GM18867 (cell line): ENCODE measurements at regions not wholly inside any gene's neighbourhood (a gene's known extent, or its start where the extent isn't known, plus 50 kb on each side); places are given as distances from the start of the nearest gene placed in this dataset.

Experiments
- ATAC-seq: cut with Tn5 transposase; IDR thresholded peaks from one replicate; pipeline ENCODE4 v1.9.1; 2021; ENCODE audit warnings: mild to moderate bottlenecking, moderate library complexity; ENCODE audit not compliant: unreplicated experiment

DNA sequence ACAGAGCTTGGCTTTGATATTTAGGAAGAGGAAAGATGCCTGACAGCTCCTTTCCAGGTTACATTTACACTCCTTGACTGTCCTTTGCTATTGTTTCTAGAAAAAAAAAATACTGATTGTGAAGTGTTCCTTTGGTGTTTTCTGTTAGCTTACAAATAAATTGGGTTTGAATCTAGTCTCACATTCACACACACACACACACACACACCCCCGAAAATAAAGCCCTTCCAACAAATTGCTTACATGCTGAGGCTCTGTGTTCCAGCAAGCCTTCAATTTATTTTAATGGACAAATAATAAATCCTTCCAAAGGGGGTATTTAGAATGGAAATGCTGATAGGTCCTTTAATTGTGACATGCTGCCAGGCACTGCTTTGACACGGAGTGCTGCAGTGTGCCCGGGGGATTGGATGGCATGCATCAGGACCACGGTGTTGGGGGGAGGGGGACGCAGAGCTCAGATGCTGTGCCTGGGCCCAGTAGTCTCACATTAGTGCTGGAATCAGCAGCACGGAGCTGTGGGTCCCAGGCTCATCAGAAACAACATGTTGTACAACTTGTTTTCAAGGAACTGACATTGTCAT is 199.9 kb downstream of the CD83 start:
- ATAC-seq: no peak

DNA sequence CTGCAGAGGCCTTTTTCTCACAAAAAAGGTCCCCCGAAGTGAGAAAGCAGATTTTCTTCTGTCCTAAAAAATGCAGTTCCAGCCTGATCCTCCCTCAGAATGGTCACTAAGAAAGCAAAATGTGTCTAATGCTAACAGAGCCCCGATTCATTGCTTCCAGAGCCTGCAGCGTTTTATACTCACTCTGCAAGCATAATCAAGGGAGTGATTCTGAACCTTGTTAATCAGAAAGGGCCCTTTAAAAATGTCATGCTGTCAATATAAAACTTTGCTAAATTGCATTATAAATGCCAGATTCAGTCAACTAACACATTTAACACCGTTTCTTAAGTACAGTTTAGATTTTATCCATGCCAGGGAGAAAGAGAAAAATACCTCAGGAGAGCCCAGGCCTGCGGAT is 202.8 kb downstream of the CD83 start:
- ATAC-seq: no peak

DNA sequence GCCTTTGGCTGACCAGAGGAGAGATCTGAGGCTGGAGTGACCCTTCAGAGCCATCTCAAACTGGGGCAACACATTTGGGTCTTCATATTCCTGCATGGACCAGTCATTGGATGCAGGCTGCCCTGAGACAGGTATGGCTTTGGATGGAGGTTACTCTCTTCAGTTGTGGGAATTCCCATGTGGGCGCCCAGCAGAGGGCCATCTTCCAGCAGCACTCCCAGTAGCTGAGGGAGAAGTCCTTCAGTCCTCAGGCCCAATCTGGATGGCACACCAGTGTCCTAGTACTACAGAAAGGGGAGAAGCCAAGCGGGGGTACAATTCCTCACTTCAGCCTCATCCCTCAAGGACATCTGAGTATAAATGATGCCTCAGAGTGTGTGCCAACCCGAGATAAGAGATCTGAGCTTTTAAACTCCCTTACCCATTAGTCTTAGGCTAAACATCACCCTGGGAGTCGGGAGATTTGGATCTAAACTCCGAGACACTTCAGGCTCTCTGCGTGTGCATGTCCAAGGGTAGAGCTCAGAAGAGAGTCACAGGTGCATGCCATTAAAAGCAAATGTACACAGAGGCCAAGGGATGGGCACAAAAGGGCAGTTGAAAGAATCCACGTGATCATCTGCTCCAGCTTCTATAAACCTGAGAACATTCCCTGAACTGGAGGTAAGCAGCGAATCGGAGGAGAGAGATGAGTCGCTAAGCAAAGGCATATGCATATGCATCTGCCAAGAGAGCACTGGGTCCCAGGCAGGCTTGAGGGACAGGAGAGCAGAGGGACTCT is 204.6 kb downstream of the CD83 start:
- no peak for ATAC-seq

DNA sequence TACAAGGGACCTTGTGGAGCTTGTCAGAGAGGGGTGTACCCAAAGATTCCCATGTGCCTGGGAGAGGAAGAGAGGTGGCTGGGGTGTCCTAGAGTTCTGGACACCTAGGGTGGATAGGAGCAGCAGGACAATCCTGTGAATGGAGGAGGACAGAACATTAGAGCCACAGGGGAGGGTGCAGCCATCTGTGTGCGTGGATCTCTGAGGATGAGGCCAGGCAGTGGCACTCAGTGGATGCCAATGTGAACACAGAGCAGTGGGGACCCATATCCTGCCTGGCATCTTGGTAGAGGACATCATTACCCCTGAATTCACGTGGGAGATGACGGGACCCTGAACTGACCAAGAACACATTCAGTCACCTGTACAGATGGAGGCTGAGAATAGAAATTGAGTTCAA is 205.3 kb downstream of the CD83 start:
- ATAC-seq: no peak

DNA sequence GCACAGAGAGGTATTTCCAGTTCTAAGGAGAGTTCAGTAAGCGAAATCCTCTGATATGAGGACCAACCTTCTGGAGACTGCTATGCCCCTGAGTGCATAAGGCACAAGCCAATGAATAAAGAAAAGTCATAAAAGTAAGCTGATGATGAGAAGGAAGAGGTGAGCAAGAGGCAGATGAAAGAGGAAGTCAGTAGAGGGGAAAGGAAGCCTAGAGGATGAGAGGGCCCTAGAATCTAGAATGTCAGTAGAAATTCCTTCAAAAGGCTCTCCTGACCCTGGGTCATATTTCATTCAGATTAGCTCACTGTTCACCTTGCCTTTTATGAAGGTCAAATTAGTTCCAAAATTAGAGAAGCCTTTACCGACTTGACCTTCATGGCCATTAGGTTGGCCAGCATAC is 209.2 kb downstream of the CD83 start:
- no peak for ATAC-seq

DNA sequence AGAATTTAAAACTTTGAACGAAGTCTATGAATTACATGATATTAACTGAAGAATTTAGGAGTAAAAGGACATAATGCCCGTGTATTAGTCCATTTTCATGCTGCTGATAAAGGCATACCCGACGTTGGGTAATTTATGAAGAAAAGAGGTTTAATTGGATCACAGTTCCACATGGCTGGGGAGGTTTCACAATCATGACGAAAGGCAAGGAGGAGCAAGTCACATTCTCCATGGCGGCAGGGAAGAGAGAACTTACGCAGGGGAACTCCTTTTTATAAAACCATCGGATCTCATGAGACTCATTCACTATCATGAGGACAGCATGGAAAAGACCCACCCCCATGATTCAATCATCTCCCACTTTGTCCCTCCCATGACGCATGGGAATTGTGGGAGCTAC is 210.6 kb downstream of the CD83 start:
- ATAC-seq: no peak

DNA sequence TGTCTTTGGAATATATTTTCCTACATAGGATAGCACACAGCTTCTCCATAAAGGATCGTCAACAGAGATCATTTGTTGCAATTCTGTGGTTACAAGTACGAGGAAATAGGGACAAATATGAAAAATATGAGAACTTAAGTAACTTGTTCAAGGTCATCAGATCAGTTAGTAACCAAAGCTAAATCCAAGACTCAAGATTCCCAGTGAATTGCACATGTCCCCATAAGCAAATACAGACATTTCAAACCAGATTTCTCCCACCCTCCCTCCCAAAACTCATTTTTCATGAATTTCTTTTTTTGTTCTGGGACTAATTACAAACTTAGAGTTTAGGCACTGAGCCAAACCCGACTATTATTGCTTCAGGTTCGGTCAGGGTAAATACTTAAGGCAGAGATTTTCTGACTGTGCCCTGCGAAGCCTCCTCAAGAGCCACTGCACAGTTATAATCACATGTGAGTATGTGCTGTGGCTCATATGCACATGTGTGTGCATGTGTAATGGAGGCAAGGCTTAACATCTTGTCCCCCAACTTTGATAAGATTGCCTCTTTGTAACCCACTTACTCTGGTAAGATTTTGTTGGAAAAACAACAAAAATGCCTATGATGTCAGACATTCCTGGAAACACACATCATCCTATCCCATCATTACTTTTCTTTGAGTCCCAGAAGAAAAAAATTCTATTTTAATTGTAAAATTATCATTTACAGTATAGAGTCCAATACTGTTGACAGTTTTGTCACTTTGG is 216.2 kb downstream of the CD83 start:
- ATAC-seq: no peak

DNA sequence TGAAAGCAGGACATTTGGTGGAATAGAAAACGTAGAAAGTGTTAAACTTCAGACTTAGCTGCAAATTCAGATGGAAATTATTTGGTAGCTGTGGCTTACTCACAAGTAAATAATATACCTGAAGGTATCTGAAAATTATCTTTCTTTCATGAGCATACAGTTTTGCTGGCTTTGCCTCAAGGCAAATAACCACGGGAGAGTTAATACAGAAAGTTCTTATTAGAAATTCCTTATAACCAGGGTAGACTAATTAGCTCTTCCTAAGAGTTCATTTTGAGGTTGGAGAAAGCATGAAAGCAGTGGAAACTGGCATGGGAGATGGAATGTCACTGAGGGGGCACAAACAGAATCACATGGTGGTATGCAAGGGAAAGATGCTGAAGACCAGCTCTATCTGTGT is 217.5 kb downstream of the CD83 start:
- ATAC-seq: no peak

DNA sequence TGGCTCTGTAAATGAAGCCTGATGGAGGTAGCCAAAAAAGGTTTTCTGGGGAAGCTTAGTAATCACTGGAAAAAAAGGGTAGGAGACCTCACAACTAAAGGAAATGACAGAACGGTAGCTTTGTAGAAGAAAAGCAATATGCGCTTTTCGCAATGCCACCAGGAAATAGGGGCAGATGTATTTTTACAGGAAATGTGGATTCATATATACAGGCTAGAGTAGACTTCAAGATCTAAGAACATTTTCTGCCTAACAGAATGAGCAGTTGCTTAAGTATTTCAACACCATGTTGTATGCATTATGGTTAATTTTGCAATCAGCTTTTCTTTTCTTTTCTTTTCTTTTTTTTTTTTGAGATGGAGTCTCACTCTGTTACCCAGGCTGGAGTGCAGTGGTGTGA is 219.6 kb downstream of the CD83 start:
- ATAC-seq: no peak

DNA sequence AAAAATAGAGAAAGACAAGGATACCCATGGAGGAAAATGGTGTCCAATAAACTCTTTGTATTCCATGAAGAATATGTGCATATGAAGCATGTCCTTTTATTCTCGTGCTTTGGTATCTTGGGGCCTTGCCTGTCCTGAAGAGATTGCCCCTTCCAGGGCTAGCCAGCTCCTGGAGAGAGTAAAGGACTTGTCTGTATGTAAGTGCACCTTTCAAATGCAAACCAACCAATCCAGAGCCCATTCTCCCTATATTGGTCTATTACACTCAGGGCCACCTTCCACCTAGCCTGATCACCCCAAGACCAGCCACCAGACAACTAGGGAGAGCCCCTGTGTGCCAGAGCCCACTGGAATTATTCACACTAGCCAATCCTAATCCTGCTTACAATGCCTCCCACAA is 221.6 kb downstream of the CD83 start:
- no peak for ATAC-seq

DNA sequence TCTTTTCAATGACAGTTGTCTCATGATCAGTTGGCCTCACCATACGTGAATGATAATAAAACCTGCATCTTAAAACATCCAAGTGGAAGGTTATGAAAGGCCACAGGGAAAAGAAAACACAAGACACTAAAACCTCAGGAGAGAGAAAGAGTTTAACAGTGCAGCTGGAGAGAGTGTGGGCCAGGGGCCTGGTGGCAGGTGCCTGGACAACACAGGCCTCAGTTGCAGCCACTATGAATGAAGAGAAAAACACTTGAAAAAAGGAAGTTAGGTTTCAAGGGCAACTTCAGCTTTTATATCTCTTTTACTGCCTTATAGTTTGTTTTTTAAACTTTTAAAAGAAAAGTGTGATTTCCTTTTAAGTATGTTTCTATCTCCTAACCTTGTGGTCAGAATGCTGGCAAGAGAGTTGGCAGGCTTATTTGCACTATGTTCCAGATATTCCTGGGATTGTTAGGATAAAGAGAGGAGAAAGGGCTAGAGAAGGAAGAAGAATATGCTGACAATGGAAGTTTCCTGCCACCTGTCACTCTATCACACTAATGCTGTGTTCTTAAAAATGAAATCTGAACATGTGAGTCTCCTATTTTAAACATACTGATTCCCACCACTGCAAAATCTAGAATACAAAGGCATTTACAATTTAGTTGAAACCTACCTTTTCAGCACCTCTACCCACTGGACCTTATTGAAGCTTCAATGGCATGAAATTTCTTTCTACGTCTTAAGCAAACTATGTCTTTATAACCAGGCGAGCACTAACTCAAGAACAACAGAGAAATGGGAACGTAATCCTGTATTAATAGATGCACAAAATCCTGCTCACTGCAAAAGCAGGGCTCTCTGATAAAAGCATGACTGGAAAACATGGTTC is 222.4 kb downstream of the CD83 start:
- ATAC-seq: no peak

DNA sequence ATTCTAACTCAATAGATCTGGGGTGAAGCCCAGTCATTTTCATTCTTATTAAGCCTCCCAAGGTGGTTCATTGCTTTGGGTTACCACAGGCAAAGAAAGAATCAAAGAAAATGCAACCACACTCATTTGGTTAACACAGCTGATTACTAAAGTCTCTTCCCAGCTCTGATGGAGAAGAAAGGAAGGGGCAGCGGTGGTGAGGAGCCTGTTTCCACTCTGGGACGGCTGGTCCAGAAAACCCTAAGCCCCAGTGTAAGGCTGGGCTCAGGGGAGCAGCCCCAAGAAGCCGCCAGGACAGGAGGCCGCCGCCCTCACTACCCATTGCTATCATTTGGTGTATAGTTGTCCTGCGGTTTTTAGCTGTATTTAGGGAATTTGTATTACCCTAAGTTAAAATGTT is 226.9 kb downstream of the CD83 start:
- ATAC-seq: no peak

DNA sequence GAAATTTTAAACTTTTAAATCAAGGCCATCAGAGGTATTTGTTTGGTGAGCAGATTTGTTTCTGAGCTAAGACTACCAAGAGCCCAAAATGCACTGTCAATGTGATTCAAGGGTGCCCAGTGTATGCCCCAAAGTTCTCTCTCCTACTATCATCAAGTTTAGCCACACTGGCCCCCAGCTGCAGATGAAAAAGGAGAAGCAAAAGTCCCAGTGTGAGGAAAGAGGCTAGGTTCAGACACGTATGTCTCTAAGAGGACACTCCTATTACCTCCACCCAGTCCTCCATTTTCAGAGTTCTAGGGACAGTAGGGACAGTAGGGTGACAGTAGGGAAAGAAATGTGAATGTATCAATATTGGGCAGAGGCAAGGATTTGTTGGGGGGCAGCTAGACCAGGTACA is 230.8 kb downstream of the CD83 start:
- no peak for ATAC-seq

DNA sequence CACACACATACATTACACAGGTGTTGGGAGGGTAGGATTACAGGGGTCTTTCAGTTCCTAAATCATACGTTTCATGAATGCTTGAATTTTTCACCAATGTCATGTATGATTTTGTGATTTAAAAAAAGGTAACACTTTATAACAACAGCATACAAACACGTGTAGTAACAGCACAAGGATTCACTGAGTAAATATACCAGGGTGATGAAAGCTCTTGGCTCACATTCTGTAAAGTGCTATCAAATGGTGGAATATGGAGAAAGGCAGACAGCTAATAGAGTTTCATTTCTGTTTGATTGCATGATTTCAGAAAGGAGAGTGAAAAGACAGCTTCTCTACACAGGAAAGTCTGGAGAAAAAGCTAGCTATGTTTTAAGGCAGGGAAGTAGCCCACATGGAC is 231.9 kb downstream of the CD83 start:
- no peak for ATAC-seq

DNA sequence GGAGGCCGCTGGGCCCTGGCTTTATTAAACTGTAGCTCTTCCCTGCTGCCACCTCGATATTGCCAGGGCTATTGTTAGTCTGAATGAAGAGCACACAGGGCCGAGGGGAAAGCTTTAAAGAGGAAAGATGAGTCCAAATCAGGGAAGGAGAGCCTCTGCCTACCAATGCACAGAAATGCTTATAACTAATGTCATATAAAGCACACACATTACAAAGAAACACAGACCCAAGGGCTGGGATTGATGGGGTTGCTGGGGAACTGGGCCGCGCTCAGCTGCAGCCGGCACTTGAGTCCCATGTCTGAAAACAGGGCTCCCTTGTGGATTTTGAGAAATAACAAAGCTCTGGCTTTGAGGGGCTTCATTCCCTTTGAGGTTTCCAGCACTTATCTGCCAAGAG is 232.6 kb downstream of the CD83 start:
- ATAC-seq: no peak

DNA sequence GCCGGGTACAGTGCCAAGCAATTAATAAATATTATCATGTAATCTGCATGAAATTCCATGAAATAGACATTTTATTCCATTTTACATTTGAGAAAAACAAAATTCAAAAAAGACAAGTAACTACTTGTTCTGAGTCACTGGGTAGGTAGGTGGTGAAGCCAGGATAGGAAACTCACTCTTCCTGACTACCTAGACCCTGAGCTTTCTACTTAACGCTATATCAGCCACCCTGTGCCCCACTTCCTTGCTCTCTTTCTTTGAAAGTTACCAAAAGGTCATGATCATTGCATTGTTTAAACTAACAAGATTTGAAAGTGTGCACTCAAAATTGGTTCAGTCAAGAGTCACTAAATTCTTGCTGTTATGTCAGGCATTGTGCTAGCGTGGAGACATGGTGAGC is 235.7 kb downstream of the CD83 start:
- no peak for ATAC-seq

DNA sequence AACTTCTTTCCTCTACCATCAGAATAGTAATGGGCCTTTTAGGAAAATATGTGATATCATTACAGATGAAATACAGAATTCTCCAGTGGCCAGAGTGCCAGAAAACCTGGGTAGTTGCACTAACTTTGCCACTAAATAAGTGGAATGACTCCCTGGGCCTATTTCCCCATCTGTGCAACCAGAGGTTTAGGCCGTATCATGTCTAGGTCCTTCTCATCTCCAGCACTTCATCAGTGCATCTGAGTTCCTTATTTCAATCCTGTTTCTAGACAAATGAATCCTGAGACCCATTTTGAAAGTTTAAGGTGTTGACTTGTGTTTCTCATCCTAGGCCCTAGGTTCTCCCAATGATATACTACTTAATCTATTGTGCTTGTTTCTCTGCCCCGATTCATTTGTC is 236.2 kb downstream of the CD83 start:
- no peak for ATAC-seq

DNA sequence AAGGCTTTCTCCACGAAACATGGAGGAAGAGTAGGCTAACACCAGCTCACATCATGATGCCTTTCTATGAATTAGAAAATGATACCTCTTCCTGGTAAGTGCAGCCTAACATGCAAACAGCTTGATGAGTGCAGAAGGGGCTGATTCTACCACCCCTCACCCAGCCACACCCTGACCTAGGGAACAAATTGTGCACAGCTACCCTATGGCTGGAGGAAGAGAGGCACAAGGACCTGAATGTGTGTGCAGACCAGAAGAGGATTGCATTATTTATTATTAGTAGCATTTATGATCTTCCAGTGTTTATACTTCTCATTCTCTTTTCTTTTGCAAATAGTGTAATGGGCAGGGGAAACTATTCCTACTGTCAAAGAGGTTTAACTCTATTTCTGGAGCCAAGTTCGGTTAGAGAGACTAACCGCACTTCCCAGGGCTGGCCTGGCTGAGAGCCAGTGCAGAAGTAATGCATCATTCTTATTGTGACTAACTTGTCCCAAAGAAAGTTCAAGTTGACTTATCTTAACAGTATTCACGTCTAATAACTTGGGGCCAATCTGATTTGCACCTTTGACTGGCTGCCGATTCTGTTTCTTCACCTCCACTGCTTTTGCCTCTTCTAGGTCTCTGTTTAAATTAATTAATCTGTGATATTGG is 237.5 kb downstream of the CD83 start:
- ATAC-seq: no peak

DNA sequence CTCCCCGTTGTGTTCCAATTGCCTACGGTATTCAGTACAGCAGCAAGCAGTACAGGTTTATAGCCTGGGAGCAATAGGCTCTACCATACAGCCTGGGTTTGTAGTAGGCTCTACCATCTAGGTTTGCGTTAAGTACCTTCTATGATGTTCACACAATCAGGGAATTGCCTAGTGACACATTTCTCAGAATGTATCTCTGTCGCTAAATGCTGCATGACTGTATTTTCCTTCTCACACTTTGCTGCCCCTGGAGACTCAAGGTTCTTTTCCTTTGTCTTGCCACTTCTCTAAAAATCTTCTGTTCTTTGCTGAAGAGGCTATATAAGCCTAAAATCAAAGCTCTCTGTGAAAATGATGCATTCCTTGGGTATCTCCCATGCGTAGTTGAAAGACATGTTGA is 241.9 kb downstream of the CD83 start:
- no peak for ATAC-seq

DNA sequence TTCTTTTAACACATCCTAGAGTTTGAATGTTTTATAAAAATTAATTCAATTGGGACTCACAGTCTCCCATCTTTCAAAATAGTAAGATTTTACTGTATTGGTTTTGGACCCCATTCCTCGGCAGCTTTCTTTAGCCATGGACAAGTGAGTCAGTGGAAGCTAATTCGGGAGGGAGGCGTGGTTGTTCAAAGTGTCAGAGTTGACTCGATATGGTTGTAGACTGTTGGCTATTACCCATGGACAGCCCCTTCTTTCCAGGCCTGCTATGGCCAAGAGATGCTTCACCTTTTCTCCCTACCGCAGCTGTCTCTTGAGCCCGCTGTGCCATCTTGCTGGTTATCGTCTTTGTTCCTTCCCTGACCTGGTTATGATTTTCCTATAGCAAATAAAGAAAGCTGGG is 243.0 kb downstream of the CD83 start:
- ATAC-seq: no peak

DNA sequence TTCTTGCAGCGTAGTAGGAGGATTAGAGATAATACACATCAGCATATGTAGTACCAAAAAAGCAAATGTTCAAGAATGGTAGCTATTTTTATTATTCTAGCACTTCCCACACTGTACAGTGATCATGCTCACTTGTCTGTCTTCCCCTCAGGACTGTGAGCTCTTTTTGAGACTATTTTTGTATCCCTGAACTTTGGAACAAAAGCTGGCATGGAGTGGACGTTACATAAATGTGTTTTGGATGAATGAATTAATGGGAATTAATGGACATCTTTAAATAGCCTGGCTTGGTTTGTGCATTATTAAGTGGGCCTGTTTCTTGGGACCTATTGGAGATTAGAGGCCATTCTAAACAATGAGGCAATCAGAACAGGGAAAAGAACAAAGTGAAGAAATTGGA is 243.7 kb downstream of the CD83 start:
- no peak for ATAC-seq
